Hepatocyte (in vitro differentiated cells): ENCODE measurements at regions not wholly inside any gene's neighbourhood (a gene's known extent, or its start where the extent isn't known, plus 50 kb on each side); places are given as distances from the start of the nearest gene placed in this dataset.
"Not testable (repeated sequence)": the region's sequence is repeated elsewhere in the genome, so short reads cannot be mapped to it uniquely, and the experiment has no call there.

Source experiments
- EZH2phosphoT487 ChIP-seq: fragments of 200-600 bp; sonication (generic); IDR thresholded peaks from one replicate; pipeline ENCODE4 v1.6.1; 2018; ENCODE audit warnings: antibody characterized with exemption, mild to moderate bottlenecking, low read depth, moderate library complexity; ENCODE audit not compliant: unreplicated experiment, severe bottlenecking
- TF ChIP-seq, protein P1 (sequence below): fragments of 200-600 bp; sonication (generic); IDR thresholded peaks from 2 replicates; pipeline ENCODE4 v1.5.1; 2016; ENCODE audit warnings: antibody characterized with exemption, mild to moderate bottlenecking; ENCODE audit not compliant: poor library complexity

DNA sequence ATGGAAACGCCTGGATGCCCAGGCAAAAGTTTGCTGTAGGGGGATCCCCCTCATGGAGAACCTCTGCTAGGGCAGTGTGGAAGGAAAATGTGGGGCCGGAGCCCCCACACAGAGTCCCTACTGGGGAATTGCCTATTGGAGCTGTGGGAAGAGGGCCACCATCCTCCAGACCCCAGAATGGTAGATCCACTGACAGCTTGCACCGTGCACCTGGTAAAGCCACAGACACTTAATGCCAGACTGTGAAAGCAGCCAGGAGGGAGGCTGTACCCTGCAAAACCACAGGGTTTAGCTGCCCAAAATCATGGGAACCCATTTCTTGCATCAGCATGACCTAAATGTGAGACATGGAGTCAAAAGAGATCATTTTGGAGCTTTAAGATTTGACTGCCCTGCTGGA, 302.0 kb upstream of the ST8SIA4 start:
- TF ChIP-seq, protein P1, sequence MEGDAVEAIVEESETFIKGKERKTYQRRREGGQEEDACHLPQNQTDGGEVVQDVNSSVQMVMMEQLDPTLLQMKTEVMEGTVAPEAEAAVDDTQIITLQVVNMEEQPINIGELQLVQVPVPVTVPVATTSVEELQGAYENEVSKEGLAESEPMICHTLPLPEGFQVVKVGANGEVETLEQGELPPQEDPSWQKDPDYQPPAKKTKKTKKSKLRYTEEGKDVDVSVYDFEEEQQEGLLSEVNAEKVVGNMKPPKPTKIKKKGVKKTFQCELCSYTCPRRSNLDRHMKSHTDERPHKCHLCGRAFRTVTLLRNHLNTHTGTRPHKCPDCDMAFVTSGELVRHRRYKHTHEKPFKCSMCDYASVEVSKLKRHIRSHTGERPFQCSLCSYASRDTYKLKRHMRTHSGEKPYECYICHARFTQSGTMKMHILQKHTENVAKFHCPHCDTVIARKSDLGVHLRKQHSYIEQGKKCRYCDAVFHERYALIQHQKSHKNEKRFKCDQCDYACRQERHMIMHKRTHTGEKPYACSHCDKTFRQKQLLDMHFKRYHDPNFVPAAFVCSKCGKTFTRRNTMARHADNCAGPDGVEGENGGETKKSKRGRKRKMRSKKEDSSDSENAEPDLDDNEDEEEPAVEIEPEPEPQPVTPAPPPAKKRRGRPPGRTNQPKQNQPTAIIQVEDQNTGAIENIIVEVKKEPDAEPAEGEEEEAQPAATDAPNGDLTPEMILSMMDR, result not testable (repeated sequence)
- not testable (repeated sequence) for TF ChIP-seq EZH2phosphoT487
